DND-41 (cell line): ENCODE measurements at regions not wholly inside any gene's neighbourhood (a gene's known extent, or its start where the extent isn't known, plus 50 kb on each side); places are given as distances from the start of the nearest gene placed in this dataset.

ENCODE experiments used
- ATAC-seq: fragments of 200-7000 bp; cut with Tn5 transposase; 3 replicates; pipeline ENCODE4 v1.9.1; 2021; ENCODE audit warnings: low read depth; ENCODE audit not compliant: insufficient read depth
- DNase-seq: peaks from one replicate; pipeline ENCODE4 v3.0.0-alpha.2; 2020
- H2AFZ ChIP-seq: 2 replicates; pipeline ENCODE4 v1.6.0; 2012; ENCODE audit warnings: low read depth, low read length
- H3K27ac ChIP-seq: 2 replicates; pipeline ENCODE4 v1.5.1; 2012; ENCODE audit warnings: low read length, inconsistent platforms
- H3K27me3 ChIP-seq: fragments of 200-600 bp; sonication (generic); 2 replicates; pipeline ENCODE4 v1.6.0; 2012; ENCODE audit warnings: low read length, mild to moderate bottlenecking, inconsistent platforms; ENCODE audit not compliant: insufficient read depth, poor library complexity
- H3K36me3 ChIP-seq: 2 replicates; pipeline ENCODE4 v1.5.1; 2012; ENCODE audit warnings: low read length, inconsistent platforms; ENCODE audit not compliant: insufficient read depth
- H3K4me1 ChIP-seq: 2 replicates; pipeline ENCODE4 v1.5.1; 2012; ENCODE audit warnings: mild to moderate bottlenecking, low read length; ENCODE audit not compliant: insufficient read depth
- H3K4me2 ChIP-seq: 2 replicates; pipeline ENCODE4 v1.6.0; 2012; ENCODE audit warnings: mild to moderate bottlenecking, moderate library complexity, low read length, inconsistent platforms; ENCODE audit not compliant: insufficient read depth
- H3K4me3 ChIP-seq, 2 experiments: fragments of 200-600 bp in 1 of 2; shearing (Covaris generic) in 1 of 2; 2 replicates each; pipeline ENCODE4 v1.5.1; 2012 to 2016; ENCODE audit warnings: inconsistent platforms in 2 of 2, low read length in 2 of 2, mild to moderate bottlenecking in 2 of 2, low read depth in 1 of 2, moderate library complexity in 1 of 2
- H3K79me2 ChIP-seq: 2 replicates; pipeline ENCODE4 v1.6.0; 2012; ENCODE audit warnings: low read length, inconsistent platforms; ENCODE audit not compliant: insufficient read depth
- H3K9ac ChIP-seq: 2 replicates; pipeline ENCODE4 v1.6.0; 2012; ENCODE audit warnings: low read depth, mild to moderate bottlenecking, inconsistent platforms, low read length, moderate library complexity
- H3K9me3 ChIP-seq: 2 replicates; pipeline ENCODE4 v1.5.1; 2012; ENCODE audit warnings: low read length, moderate library complexity, mild to moderate bottlenecking, inconsistent platforms; ENCODE audit not compliant: insufficient read depth, severe bottlenecking
- H4K20me1 ChIP-seq: 2 replicates; pipeline ENCODE4 v1.6.0; 2012; ENCODE audit warnings: low read length; ENCODE audit not compliant: insufficient read depth
- CTCF ChIP-seq: IDR thresholded peaks from 2 replicates; pipeline ENCODE4 v1.5.1; 2012; ENCODE audit warnings: borderline replicate concordance, low read length, moderate library complexity, mild to moderate bottlenecking; ENCODE audit not compliant: poor library complexity, severe bottlenecking; ENCODE audit errors: extremely low read depth
- EZH2 ChIP-seq: IDR thresholded peaks from 3 replicates; pipeline ENCODE4 v1.6.1; 2012; ENCODE audit warnings: borderline replicate concordance, low read depth, mild to moderate bottlenecking, moderate library complexity, low read length, inconsistent platforms; ENCODE audit not compliant: severe bottlenecking

GRCh38 chr13:74325106-74325505, 190.9 kb upstream of the KLF12 start:
- Histone ChIP-seq H3K27ac (no peak overlapping the region), H3K4me1 (no peaks in the 10 kb centered on the region), H3K4me3 (no peak overlapping the region), H3K36me3 (no peaks in the 10 kb centered on the region), H3K9ac (no peak overlapping the region), H3K79me2 (no peaks in the 10 kb centered on the region), H3K4me2 (no peak overlapping the region), H2AFZ (no peak overlapping the region), H3K9me3 (no peaks in the 10 kb centered on the region), H4K20me1 (no peaks in the 10 kb centered on the region), H3K27me3 (no peaks in the 10 kb centered on the region)
- no peak for DNase-seq
- no peak for TF ChIP-seq EZH2
- TF ChIP-seq CTCF: no peak
- no peak for ATAC-seq

- Histone ChIP-seq H2AFZ (no peak overlapping the region), H3K79me2 (no peaks in the 10 kb centered on the region), H4K20me1 (no peaks in the 10 kb centered on the region), H3K4me1 (no peaks in the 10 kb centered on the region), H3K27ac (no peak overlapping the region), H3K36me3 (no peaks in the 10 kb centered on the region), H3K27me3 (no peaks in the 10 kb centered on the region), H3K4me2 (no peak overlapping the region), H3K9ac (no peak overlapping the region), H3K9me3 (no peaks in the 10 kb centered on the region), H3K4me3 (no peak overlapping the region)
- no peak for TF ChIP-seq EZH2
- no peak for TF ChIP-seq CTCF
- DNase-seq (no peak), ATAC-seq (no peak)
Measured at GRCh38 chr13:74324338-74324737, 190.1 kb upstream of the KLF12 start.

GRCh38 chr13:74322562-74322961, 188.4 kb upstream of the KLF12 start:
- H3K9me3 ChIP-seq: no peaks in the 10 kb centered on the region
- H3K4me1 ChIP-seq: no peaks in the 10 kb centered on the region
- H3K4me2 ChIP-seq: no peak overlapping the region
- no peak overlapping the region for H2AFZ ChIP-seq
- no peak overlapping the region for H3K9ac ChIP-seq
- no peaks in the 10 kb centered on the region for H3K79me2 ChIP-seq
- H4K20me1 ChIP-seq: no peaks in the 10 kb centered on the region
- H3K27me3 ChIP-seq: no peaks in the 10 kb centered on the region
- TF ChIP-seq CTCF: no peak
- no peak for TF ChIP-seq EZH2
- H3K27ac ChIP-seq: no peak overlapping the region
- no peak overlapping the region for H3K4me3 ChIP-seq
- DNase-seq (no peak), ATAC-seq (no peak)
- no peaks in the 10 kb centered on the region for H3K36me3 ChIP-seq

- H3K9ac ChIP-seq: no peak overlapping the region
- no peaks in the 10 kb centered on the region for H3K36me3 ChIP-seq
- TF ChIP-seq CTCF (no peak), EZH2 (no peak)
- H3K79me2 ChIP-seq: no peaks in the 10 kb centered on the region
- no peak overlapping the region for H3K4me3 ChIP-seq
- H4K20me1 ChIP-seq: no peaks in the 10 kb centered on the region
- DNase-seq (no peak), ATAC-seq (no peak)
- no peak overlapping the region for H3K4me2 ChIP-seq
- H3K9me3 ChIP-seq: no peaks in the 10 kb centered on the region
- H3K27me3 ChIP-seq: no peaks in the 10 kb centered on the region
- no peaks in the 10 kb centered on the region for H3K4me1 ChIP-seq
- no peak overlapping the region for H2AFZ ChIP-seq
- no peak overlapping the region for H3K27ac ChIP-seq
Measured at GRCh38 chr13:74320282-74320681, 186.1 kb upstream of the KLF12 start.
